GM21515 (cell line): ENCODE measurements at regions not wholly inside any gene's neighbourhood (a gene's known extent, or its start where the extent isn't known, plus 50 kb on each side); places are given as distances from the start of the nearest gene placed in this dataset.
"Not testable (repeated sequence)": the region's sequence is repeated elsewhere in the genome, so short reads cannot be mapped to it uniquely, and the experiment has no call there.

ENCODE experiments used
- ATAC-seq: cut with Tn5 transposase; IDR thresholded peaks from one replicate; pipeline ENCODE4 v1.9.1; 2021; ENCODE audit not compliant: unreplicated experiment

DNA sequence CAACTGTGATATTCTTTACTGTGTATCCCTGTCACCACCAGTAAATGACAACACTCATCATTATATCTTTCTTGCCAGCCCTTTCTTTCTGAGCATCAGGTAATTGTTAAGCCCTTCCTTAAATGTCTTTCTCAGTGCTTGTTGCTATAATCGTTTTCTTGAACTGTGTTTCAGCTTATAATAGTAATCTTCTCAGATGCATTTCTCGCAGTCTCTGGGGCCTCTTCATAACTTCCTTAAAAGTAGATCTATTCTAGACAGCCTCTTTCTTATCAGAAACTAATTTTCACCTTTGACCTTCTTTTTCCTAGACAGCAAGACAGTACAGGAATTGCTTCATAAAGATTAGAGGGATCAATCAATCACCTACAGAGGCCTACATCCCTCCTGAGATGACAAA lies 648.1 kb downstream of the CPS1 start:
- peak; percentile 39 for ATAC-seq

DNA sequence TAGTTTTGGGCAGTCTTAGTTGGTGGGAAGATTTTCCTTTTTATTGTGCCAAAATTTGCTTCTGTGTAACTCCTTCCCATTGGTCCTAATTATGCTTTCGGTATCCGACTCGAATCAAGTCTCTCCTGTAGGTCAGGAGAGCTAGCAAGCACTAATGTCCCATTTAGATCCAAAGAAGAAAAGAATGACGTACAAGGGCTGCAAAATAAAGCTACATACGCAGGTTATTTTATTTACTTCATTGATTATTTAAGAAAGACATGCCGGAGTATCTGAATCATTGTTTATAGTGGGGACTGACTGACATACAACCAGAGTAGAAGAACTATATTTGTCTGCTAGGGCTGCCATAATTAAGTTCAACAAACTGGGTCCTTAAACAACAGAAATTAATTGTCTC lies 648.5 kb downstream of the CPS1 start:
- no peak for ATAC-seq

DNA sequence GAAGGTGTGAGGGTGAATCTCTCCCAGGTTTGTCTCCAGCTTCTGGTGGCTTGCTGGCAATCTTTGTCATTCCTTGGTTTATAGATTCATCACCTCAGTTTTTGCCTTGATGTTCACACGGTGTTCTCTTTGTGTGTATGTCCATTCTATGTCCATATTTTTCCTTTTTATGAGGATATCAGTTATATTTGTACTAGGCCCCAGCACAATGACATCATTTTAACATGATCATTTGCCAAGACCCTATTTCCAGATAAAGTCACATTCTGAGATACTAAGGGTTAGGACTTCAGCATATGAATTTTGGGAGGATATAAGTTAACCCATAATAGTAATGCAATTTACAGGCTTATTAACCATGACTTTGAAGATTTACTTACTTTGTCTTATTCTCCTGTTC lies 649.0 kb downstream of the CPS1 start:
- ATAC-seq, result no peak

DNA sequence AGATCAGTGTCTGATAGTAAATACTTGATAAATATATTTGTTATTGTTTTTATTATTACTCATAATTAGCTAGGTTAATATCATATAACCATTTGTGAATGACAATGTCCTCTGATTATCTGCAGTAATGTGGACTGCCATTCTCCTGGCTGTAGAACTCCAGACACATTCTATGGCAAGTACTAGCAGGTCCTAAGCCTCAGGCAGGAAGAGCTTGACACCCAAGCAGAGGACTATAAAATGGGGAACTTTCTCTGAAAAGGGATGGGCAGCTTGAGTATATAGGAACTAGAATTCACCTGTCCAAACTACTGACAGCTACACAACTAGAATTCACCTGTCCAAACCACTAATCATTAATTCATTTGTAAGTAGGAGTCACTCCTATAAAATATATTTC lies 649.4 kb downstream of the CPS1 start:
- ATAC-seq, result no peak

DNA sequence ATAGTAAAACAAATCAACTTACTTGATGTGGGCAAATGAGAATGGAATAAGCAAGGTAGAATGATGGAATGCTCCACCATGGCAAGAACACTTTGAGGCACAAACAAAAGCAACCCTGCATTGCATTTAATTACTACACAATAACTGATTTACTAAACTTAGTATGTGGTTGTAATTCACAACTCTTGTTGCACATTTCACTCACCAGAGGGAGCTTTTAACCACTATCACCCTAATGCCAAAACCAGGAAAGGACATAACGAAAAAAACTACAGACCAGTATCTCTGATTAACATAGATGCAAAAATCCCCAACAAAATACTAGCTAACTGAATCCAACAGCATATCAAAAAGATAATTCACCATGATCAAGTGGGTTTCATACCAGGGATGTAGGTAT lies 659.8 kb downstream of the CPS1 start:
- ATAC-seq, result no peak

DNA sequence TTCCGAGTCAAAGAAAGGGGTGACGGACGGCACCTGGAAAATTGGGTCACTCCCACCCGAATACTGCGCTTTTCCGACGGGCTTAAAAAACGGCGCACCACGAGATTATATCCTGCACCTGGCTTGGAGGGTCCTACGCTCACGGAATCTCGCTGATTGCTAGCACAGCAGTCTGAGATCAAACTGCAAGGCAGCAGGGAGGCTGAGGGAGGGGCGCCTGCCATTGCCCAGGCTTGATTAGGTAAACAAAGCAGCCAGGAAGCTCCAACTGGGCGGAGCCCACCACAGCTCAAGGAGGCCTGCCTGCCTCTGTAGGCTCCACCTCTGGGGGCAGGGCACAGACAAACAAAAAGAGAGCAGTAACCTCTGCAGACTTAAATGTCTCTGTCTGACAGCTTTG lies 663.1 kb downstream of the CPS1 start:
- not testable (repeated sequence) for ATAC-seq

DNA sequence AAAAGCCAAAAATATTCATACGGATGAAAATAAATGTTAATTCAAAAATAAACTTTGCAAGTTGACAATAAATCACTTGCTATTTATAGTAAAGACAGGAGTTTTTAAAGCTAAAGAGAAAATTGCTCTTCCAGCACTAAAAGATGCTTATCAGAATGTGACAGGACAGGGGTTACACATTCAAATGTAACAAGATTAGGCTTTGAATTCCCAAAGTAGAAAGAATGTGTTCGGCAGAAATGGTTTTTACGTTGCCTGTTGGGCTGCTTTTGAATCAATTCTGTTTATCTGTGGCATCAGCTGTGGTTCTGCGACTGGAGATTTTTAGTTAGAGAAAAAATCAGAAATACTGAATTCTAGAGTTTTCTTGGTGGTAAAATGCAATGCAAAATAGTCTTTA lies 669.4 kb downstream of the CPS1 start:
- no peak for ATAC-seq

DNA sequence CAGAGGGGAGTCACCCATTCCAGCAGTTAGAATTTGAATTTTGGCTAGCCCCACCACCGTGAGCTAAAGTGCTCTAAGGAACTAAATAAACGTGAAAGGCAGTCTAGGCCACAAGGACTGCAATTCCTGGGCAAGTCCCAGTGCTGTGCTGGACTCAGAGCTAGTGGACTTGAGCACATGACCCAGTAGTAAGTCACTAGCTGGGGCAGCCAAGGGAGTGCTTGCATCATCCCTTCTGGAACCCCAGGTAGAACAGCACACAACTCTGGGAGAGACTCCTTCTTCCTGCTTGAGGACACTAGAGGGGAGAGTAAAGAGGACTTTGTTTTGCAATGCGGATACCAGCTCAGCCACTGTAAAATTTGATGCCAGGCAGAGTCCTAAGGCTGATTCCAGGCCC lies 672.2 kb downstream of the CPS1 start:
- no peak for ATAC-seq

DNA sequence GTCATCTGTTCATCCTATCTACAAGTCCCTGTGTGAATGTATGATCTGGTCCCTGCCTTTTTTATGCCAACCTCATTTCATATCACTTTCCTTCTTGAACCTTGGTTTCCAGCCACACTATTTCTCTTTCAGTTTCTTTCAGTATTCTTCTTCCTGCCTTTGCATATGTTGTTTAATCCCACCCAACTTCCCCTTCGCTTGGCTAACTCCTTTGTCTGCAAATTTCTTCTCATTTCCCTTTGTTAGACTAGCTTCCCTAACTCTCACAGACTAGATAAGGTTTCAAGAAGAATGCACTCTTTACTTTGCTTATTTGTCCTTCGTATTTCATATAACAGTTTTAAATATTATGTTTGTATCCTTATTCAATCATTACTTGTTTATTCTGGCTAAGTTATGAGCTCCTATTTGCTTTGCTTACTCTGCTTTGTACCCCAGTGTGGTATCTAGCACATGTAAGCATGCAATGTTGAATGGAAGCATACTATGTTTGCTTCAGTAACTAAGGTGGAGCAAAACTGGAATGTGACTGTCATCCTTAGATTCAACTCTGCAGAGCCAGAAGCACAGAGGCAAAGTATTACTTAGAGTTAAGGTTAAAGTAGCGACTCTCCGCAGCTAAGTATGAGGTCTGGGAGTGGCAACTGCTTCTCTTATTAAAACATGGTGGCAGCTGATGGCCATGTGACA lies 681.3 kb downstream of the CPS1 start:
- no peak for ATAC-seq

DNA sequence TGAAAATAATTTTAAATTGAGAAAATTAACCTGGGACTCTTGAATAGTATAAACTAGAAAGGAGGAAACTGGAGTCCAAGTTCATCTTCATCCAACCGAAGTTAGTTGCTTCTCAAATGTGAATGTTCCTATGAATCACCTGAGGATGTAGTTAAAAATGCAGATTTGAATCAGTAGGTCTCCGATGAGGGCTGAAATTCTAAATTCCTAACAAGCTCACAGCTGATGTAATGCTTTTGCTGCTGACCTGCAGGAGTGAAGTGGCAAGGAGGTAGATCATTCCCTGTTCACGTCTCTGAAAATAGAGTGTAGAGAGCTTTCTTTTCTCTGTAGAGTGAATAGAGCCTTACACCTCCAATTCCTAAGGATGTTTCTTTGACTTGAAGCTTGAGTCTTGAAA lies 685.5 kb downstream of the CPS1 start:
- no peak for ATAC-seq

DNA sequence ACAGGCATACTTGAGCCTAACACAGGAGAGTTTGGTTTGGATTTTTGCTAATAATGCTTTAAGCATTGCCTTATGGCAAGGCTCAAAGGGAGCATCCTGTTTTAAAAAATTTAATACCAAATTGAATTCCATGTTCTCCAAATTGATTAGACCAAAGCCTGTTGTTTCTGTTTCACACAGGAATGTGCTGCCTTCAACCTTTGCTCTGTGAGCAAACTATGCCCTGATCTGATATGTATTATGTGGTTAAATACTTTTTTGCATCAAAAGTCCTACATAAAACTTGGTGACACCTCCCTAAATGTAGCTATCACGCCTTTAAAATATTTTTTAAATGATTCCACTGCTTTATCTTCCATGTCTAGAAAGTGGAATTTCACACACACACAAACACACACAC lies 691.4 kb downstream of the CPS1 start:
- no peak for ATAC-seq

DNA sequence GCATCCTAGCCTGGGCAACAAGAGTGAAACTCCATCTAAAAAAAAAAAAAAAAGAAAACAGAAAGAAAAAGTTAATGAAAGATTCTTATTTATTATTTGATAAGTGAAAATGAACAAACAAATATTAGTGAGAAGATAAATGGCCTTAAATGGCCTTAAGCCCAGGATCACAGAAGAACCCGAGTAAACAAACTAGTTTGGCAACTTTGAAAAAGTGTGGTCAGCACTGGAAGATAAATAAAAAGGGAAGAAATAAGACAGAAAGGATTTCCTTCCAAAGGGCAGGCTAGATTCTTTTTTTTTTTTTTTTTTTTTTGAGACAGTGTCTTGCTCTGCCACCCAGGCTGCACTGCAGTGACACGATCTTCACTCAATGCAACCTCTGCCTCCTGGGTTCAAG lies 692.4 kb downstream of the CPS1 start:
- ATAC-seq, result no peak

DNA sequence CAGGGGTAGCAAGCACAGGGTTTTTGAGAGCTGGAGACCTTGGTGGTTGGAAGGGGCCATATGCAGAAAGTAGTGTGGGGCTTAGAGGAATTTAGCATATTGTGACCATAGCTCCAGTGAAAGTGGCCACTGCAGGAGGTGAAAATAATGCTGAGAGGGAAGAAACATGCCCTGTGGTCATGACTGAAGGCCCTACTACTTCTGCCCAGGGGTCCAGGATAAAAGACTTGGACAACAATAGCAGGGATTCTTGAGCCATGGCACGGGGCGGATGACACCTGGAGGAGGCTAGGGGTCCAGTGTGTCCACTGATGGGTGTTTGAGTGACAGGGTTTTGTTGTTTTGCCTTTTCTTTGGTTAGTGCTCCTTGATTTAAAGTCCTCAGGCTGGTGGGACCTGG lies 694.6 kb downstream of the CPS1 start:
- no peak for ATAC-seq

DNA sequence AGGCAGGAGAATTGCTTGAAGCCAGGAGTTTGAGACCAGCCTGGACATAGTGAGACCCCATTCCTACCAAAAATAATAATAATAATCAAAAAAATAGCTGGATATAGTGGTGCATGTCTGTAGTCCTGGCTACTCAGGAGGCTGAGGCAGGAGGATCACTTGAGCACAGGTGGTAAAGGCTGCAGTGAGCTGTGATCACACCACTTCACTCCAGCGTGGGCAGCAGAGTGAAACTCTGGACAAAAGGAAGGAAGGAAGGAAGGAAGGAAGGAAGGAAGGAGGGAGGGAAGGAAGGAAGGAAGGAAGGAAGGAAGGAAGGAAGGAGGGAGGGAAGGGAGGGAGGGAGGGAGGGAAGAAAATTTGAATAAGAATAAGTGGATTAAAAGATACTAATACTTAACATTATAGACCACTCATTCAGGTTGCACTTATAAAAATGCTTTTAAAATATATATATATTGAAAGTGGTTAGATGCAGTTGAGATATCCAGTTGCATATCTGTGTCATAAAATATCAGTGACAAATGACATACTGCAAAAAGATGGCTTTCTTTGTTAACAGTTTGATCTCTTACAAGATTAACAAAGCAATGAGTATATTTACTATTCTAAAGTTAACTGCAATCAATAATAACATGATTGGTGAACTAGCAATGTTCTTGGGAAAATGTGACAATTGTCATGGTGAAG lies 702.4 kb downstream of the CPS1 start:
- ATAC-seq, result no peak

DNA sequence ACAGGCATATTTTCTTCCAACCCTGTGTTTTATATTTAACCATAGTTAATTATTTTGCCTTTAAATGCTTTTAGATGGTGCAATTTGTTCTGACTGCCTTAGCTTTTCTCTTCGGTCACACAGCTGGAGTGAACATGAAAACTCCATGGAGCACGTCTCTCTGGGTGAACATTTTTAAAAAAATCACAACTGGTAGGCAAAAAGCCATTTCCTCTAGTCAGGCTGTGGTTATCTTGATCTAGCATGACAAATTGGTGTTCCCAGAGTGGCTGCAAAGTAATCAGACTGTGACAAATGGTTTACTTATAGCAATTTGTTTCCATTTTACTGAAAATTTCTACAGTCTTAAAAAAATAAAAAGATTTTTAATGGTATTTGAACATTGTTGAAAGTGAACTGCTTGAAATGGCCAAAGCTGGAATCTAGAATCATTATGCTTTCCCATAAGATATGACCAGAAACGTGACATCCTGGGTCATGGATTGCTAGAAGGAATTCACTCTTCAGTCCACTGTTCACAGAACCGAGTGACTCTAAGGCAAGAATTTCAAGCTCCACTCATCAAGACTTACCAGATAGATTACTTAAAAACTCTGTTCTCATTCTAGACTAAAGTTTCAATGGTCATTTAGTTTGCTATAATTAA lies 703.6 kb downstream of the CPS1 start:
- ATAC-seq, result no peak

DNA sequence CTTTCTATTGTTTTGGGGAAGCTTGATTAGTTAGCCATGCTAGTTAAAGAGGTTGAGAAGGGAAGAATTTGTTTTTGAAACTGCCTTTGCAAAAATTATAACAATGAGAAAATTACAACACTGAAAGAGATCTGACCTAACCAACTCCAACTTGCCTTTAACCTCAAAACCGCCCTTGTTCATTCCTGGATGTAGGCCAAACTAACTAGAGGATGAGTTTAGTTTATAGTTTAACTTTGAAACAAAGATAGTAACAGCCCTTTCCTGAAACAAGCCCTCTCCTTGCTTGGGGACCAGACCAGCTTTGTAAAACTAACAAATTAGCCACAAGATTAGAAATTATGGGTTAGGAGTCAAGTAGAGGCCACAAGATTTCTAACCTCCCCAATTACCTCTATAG lies 713.9 kb downstream of the CPS1 start:
- no peak for ATAC-seq

DNA sequence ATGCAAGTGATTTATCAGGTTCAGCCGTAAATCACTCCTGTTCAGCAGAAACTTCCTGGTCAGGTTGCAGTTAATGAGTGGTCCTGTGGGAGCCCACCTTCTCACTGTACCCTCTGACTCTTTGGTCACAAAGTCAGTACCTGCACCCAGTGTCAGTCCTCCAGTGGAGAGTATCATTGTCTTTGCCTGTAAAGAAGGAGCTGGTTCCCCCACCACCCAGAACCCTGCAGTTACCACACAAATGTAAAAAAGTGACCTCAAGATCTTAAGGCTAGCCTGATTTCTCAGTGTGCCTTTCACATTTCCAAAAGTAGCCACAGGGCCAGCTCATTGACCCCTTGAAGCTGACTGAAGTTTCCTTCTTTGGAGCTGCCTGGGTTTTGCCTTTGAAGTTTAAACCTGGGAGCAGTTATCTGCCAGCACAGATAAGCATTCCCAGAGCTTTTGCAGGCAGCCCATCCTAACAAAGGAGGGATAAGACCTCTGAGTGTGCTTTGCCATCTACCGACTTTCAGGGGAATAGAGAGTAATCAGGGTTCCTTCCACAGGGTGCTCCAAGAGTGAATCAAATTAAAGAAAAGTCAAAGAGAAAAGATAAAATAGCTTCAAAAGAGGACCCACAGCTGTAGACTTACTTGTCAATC lies 725.2 kb downstream of the CPS1 start:
- no peak for ATAC-seq

DNA sequence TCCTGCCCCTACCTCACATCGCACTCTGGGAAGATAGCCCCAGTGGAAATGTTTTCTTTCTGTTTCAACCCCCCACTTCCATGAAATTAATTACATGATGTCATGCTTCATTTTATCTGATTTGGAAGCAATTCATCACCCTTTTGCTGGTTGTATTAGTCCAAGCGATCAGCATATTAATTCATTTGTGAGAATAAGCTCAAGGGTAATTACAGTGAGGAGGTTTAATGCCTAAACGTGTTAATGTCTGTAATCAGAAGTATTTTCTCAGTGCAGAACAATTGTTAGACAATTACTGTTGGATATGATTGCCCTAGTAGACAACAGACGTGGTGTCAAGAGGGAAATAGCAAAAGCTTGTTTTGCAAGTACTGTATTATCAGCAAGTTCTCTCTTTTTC lies 746.3 kb downstream of the CPS1 start:
- ATAC-seq, result no peak

DNA sequence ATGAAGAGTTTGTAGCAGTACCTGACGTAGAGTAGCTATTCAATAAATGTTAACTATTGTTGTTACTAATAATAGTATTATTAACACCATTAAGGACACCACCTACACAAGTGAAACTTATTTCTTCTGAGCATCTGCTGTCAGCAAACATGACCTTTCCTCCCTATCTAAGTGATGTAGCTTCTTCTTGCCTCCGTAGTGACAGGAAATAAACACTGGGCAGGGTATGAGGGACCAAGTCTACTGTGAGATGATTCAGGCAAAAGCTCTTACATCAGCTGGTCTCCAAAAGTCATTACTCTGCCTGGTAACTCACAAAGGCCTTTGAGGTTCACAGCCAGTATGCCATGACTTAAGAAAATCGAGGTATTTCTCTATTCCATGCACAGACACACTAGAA lies 750.5 kb downstream of the CPS1 start:
- ATAC-seq, result no peak
